Neutrophil (primary cell): ENCODE measurements at regions not wholly inside any gene's neighbourhood (a gene's known extent, or its start where the extent isn't known, plus 50 kb on each side); places are given as distances from the start of the nearest gene placed in this dataset.

Experiments used
- H3K27ac ChIP-seq: fragments of 200-600 bp; sonication (generic); 2 replicates; pipeline ENCODE4 v1.5.1; 2016; ENCODE audit warnings: mild to moderate bottlenecking, moderate library complexity
- H3K27me3 ChIP-seq: fragments of 200-600 bp; sonication (generic); 2 replicates; pipeline ENCODE4 v1.6.0; 2016; ENCODE audit warnings: mild to moderate bottlenecking
- H3K36me3 ChIP-seq: fragments of 200-600 bp; sonication (generic); 2 replicates; pipeline ENCODE4 v1.5.1; 2017
- H3K4me1 ChIP-seq, 2 experiments: fragments of 200-600 bp in 1 of 2; sonication (generic) in 1 of 2; 1 replicate in 1 of 2; 2 replicates in 1 of 2; pipeline versions ENCODE4 v1.5.1 to v1.6.1; 2013 to 2016; ENCODE audit warnings: low read depth in 1 of 2, low read length in 1 of 2, mild to moderate bottlenecking in 1 of 2, moderate library complexity in 1 of 2; ENCODE audit not compliant: control insufficient read depth in 1 of 2, insufficient read depth in 1 of 2
- H3K4me3 ChIP-seq, 2 experiments: fragments of 200-600 bp in 1 of 2; sonication (generic) in 1 of 2; 1 replicate in 1 of 2; 2 replicates in 1 of 2; pipeline ENCODE4 v1.5.1; 2013 to 2016; ENCODE audit warnings: low read depth in 1 of 2, low read length in 1 of 2, mild to moderate bottlenecking in 1 of 2, moderate library complexity in 1 of 2
- H3K9me3 ChIP-seq: fragments of 200-600 bp; sonication (generic); 2 replicates; pipeline ENCODE4 v1.5.1; 2016
- CTCF ChIP-seq: fragments of 200-600 bp; sonication (generic); IDR thresholded peaks from 2 replicates; pipeline ENCODE4 v1.5.1; 2016; ENCODE audit warnings: antibody characterized with exemption

DNA sequence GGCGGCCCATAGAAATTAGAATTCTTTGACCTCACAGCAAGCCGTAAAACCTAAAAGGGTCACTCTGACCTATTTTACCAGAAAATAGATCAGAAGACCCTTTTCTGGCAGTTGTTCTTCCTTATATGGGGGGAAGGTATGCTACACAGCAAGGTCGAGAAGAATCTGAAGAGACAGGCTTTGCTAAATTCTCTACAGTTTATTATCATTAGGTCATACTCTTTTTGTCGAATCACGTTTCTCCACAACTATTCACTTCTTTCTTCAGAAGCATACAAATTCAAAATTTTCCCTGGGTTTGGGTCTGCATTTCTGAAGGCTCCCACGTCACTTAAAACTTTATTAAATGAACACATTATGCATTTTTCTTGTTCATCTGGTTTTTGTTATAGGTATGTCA, 229.5 kb upstream of the GRM7 start:
- no peak overlapping the region for H3K27ac ChIP-seq
- no peak for TF ChIP-seq CTCF
- H3K27me3 ChIP-seq = no peaks in the 10 kb centered on the region
- no peaks in the 10 kb centered on the region for H3K4me1 ChIP-seq
- no peak overlapping the region for H3K4me3 ChIP-seq
- H3K9me3 ChIP-seq = no peaks in the 10 kb centered on the region
- no peaks in the 10 kb centered on the region for H3K36me3 ChIP-seq

- Histone ChIP-seq H3K36me3 (no peaks in the 10 kb centered on the region), H3K27ac (no peak overlapping the region), H3K4me3 (no peak overlapping the region), H3K9me3 (no peaks in the 10 kb centered on the region), H3K27me3 (no peaks in the 10 kb centered on the region), H3K4me1 (no peaks in the 10 kb centered on the region)
- no peak for TF ChIP-seq CTCF
Measured at GRCh38 chr3:6640907-6641306, 220.0 kb upstream of the GRM7 start.

GRCh38 chr3:6644070-6644929, 216.6 kb upstream of the GRM7 start:
- Histone ChIP-seq H3K27ac (no peak overlapping the region), H3K4me1 (no peaks in the 10 kb centered on the region), H3K36me3 (no peaks in the 10 kb centered on the region), H3K27me3 (no peaks in the 10 kb centered on the region), H3K4me3 (no peak overlapping the region), H3K9me3 (no peaks in the 10 kb centered on the region)
- no peak for TF ChIP-seq CTCF

DNA sequence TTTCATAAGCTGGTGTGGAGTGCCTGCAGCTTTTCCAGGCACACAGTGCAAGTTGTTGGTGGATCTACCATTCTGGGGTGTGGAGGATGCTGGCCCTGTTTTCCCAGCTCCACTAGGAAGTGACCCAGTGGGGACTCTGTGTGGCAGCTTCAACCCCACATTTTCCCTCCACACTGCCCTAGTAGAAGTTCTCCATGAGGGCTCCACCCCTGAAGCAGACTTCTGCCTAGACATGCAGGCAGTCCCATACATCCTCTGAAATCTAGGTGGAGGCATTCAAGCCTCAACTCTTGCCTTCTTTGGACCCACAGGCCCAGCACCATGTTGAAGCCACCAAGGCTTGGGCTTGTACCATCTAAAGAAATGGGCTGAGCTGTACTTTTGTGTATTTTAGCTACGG, 206.2 kb upstream of the GRM7 start:
- H3K9me3 ChIP-seq = no peaks in the 10 kb centered on the region
- H3K27ac ChIP-seq = no peak overlapping the region
- TF ChIP-seq CTCF = no peak
- no peaks in the 10 kb centered on the region for H3K4me1 ChIP-seq
- no peak overlapping the region for H3K4me3 ChIP-seq
- H3K27me3 ChIP-seq = no peaks in the 10 kb centered on the region
- no peaks in the 10 kb centered on the region for H3K36me3 ChIP-seq

DNA sequence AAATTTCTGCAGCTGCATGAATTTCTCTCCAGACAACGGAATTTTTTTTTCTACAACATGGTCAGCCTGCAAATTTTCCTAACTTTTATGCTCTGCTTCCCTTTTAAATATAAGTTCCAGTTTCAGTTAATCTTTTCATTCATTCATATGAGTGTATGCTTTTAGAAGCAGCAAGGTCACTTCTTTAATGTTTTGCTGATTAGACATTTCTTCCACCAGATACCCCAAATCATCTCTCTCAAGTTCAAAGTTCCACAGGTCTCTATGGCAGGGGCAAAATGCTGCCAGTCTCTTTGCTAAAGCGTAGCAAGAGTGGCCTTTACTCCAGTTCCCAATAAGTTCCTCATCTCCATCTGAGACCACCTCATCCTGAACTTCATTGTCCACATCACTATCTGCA, 205.6 kb upstream of the GRM7 start:
- no peak overlapping the region for H3K4me3 ChIP-seq
- no peaks in the 10 kb centered on the region for H3K9me3 ChIP-seq
- no peaks in the 10 kb centered on the region for H3K36me3 ChIP-seq
- no peak overlapping the region for H3K27ac ChIP-seq
- H3K4me1 ChIP-seq = no peaks in the 10 kb centered on the region
- TF ChIP-seq CTCF = no peak
- H3K27me3 ChIP-seq = no peaks in the 10 kb centered on the region
